RPMI7951 (cell line): ENCODE measurements at regions not wholly inside any gene's neighbourhood (a gene's known extent, or its start where the extent isn't known, plus 50 kb on each side); places are given as distances from the start of the nearest gene placed in this dataset.

ENCODE experiments used
- DNase-seq: peaks from one replicate; pipeline ENCODE4 v3.0.0-alpha.2; 2012; ENCODE audit warnings: low read depth

DNA sequence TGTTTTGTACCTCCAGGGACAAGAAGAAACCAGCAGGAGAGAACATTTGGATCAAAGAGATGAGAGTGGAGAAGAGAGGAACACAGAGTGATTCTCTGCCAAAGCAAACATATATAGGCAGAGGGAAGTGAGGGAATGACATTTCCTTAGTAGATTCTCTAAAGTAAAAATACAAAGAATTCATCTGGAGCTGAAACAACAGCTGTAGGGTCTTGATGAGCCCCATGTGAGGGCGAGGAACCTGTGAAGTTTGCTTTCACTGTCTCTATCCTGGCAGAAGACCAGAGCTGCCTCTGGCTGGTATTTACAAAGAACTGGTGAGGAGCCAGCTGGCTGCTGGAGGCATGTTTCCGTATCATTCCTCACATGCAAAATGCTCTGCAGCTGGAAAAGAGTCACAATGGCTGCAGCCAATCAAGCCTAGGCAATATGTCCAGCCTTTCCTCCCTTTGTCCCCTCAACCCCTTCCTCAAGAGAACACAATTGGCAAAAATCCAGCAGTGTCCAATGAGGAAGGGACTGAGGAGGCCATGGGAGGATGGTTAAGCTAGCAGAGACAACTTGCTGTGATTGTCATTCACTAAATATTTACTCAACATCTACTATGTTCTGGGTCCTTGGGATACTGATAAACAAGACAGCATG is 122.5 kb downstream of the PHLDA1 start:
- peak; percentile 91 for DNase-seq

DNA sequence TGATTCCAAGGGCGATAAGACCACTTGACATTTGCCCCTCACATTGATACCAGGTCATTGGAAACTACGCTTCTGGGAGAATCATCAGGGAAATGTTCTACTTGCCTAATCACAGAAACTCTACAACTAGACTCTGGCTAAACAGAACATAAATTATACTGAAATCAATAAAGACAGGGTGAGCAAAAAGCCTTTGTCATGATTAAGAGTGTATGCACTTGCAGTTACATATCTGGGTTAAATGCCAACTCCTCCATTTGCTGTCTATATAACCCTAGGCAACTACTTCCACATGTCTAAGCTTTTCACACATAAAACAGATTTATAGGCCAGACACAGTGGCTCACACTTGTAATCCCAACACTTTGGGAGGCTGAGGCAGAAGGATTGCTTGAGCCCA is 125.7 kb downstream of the PHLDA1 start:
- no peak for DNase-seq

DNA sequence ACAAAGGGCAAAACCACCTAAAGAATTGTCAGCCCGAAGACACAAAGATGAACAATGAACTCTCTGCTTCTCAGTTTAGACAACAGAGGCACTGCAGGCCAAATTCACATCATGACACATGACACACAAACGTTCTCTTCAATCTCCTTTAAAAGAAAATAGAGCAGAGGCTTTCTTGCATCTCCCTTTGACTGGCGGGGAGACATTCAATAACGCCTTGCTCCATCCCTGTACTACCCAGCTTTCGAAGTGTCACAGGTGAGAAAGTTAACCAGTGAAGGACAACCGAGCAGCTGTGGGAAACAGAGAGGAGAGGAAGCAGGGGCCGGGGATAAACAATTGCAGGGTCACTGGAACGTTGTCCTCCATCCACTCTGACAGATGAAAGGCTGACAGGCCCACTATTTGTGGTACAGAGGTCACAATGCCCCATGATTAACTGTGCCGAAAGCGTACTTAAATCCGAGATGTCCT is 130.8 kb downstream of the PHLDA1 start:
- no peak for DNase-seq

DNA sequence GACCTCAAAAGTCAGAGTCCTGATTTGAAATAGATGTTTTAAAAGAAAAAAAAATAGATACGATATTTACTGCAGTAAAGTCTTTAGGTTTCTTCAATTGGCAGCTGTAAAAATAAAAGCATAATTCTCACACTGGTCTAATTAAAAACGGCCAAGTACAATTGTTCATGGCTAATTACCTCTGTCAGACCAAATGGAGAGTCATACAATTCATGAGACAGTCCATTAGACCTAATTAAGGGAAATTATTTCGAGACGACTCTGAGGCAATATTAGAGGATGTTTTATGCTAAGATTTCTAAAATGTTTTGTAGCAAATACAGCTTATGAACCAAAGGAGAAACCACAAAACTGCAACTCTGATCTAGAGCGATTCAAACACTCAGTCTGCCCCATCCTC is 131.3 kb downstream of the PHLDA1 start:
- DNase-seq = no peak

DNA sequence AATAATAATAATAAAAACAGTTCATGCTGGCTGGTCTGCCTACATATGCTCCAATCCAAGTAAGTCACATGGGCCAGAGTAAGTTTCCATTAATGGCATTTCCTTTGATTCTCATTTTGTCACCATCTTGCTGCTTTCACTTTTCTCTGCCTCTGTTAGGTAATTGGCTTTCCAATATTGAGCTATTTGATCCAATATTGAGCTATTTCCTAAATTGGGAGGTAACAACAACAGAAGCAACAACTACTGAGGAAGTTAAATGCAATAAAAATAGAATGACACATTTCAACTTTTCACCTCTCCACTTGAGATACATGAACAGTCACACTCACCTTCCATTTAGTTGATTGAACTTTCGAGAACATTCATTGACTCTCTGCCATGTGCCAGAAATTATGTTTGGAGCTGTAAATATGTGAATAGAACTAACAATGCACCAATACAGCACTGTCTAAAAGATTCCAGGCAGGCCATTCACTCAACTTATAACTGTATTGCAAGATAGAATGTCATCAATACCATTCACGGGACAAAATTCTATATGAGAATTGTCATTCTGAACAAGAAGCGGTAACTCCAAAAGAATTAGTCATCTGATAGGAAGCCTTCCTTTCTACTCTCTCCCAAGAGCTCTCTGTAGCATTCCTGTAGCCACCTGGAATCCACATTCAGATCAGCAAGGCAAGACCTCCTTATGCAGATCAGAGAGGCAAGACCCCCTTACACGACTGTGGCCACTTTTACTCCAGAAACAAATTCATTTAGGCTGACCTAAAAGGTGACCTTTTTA is 136.4 kb downstream of the PHLDA1 start:
- no peak for DNase-seq

DNA sequence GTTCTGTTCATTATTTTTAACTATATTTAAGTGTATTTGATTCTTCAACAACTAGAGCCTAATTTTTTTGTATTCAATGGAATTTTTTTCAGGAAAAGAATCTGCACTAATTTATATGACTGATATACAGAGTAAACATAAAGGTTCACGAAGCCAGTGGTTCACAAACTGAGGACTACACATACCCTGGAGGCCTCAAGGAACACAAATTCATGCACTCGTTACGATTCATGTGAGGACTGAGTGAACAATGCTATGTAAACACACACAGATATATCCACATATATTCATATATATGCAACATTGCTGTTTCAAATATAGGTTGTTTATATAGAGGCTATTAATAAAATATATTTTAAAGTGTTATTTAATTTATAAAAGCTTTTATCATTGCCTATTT is 137.8 kb downstream of the PHLDA1 start:
- no peak for DNase-seq

DNA sequence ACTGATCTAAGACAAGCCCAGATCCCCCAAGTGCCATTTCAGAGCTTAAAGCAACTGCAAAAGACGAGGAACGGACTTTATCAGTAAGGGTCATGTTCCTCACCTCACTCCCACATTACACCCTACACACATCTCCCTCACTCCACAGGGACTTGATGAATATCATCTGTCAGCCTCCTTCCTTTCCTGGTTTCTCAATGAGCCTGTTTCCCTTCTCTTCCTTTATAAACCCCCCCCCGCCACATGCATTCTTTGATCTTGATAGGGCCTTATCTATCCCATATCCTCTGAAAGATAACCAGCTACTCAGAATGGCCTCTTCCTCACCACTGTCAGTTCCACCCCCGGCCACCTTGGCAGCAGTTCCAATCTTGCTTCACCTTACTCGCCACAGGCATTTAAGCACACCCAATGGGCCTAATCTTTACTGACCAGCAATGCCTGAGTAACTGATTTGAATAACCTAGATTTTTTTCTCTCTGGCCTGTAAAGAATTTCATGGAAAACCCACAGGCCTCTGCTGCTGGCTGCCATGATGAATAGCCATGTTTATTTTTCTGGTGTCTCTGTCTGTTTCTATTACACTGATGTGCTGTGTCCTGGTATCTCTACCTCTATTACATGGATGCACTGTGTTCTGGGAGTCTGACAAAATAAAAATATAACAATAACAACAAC is 138.7 kb downstream of the PHLDA1 start:
- DNase-seq = peak; percentile 86

DNA sequence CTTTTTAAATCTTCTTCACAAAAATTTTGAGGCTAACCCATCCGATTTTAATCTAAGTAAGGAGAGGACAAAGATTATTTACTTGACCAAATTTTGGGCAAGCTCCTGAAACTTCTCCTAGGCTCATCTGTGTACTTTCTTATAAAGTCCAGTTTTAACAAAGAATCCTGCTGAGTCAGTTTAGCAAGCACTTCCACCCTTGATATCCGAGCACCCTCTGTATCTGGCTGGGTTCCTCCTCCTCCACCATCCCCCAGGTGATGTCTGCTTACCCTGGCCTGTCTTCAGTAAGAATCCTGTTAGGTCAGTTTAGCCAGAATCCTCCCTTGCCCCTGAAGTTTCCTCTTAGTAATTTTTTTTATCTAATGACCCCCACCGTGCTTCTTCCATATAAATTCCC is 140.5 kb downstream of the PHLDA1 start:
- DNase-seq = no peak

DNA sequence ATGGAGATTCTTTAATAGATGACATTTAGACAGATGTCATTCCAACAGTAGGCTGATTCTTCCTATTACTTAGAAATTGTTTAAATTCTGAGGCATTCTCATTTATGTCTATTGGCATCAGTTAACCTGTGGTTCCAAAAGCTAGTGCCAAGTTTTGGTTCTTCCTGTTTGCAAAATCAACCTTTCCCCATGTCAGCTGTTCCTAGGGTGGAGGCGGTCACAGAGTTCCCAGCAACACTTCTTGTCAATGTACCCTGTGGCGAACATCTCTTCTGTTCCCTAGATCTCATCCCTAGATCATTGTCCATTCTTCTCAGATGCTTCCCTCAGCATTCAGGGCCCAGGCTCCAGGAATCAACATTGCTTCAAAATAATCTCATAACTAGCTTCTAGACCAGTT is 140.9 kb downstream of the PHLDA1 start:
- DNase-seq = peak; percentile 42

DNA sequence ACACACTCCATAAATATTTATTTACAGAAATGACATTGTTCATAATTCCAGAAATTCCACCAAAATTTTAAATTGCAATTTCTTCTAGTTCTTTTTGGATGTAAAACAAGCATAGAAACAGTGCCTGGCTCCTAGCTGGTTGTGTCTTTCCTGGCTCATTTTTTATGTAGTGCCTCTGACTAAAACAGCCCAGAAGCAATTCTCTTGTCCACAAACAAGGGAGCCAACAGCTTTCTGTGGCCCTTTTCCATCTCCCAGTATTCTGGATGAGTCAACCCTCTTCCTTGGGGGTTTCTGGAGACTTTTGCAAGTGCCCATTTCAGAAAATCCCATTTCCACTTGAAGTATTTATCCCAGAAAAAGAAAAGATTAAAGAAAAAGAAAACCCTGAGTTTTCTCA is 141.4 kb downstream of the PHLDA1 start:
- peak; percentile 82 for DNase-seq

DNA sequence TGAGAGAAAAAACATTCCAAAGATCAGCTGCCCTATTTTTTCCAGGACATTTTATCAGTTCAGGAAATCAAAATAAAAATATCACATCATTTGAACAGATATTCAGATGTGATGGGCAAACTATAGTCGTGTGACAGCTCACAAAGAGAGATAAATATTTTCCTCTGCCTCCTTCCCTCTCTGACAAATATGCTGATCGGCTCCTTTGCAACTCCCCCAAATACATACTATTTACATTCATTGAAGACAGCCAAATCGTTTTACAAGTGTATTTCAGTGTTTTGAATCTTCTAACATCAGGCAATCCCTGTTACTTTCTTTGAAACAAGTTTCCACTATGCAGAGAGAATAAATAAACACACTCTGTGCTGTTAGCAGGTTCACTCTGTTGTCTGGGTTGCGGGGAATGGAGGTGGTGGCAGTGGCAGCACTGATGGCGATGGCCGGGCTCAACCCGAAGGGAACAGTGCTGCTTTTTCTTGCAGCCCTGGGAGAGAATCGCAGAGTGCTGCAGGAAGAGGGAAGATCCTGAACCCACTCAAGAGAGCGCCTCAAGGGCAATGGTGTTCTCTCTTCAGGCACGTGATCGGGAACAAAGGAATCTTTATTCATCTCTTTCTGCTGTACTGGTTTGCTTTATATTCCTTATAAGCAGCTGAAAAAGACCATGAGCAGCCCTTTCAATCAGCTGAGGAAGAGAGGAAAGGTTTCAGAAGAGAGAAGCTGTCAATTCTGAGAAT is 142.5 kb downstream of the PHLDA1 start:
- DNase-seq = peak; percentile 78

DNA sequence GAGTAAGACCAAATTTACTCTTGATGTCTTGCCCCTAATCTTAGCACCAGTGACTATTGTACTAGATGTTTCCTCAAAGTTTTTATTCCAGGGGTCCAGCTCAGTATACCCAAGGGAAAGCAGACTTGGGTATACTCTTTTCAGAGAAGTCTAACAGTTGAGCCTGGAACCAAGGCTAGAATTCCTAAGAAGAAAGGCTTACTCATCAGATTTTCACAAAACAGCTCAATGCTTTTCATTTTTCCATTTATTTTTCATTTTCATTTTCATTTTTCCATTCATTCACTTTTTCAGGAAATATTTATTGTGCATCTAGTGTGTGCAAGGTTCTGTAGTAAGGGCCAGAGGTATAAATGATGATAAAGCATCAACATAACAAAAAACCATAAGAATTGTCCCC is 143.2 kb downstream of the PHLDA1 start:
- DNase-seq = no peak

DNA sequence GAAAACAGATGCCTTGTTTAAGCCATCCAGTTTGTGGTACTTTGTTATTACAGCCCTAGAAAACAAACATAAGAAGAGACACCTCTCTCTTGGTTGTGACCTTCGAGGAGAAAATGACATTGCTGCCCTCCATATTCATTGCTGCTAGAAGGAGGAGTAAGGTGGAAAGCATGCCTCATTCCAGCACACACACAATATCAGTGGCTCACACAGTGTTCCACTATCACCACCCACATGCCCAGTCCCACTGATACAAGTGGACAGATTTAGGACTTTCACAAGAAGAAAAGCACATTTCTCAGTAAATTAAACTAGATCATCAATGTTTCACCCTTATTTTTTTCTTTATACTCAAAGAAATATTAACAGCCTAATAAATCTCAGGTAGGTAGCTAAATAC is 143.6 kb downstream of the PHLDA1 start:
- DNase-seq = no peak

DNA sequence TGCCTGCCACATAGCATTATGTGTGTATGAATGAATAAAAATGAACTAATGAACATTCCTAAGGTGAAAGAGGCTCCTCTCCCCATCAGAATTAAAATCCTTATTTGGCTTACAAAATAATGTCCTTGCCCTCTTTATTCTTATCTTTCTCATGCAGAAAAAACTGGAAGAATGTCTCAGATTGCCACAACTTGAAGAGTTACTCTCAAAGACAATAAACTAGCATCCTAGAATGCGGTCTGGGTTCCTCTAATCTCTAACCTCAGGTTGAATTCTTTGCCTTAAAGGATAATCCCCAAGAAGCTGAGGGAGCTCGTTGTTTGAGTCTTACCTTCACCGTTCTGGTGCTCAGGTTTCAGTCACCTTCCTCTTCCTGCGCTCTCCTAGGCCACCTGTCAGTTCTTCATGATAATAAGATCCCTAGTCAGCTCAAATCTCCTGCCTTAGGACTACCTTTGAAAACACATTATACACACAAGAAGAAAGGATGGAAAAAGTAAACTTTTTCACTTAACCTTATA is 147.1 kb downstream of the PHLDA1 start:
- DNase-seq = no peak

DNA sequence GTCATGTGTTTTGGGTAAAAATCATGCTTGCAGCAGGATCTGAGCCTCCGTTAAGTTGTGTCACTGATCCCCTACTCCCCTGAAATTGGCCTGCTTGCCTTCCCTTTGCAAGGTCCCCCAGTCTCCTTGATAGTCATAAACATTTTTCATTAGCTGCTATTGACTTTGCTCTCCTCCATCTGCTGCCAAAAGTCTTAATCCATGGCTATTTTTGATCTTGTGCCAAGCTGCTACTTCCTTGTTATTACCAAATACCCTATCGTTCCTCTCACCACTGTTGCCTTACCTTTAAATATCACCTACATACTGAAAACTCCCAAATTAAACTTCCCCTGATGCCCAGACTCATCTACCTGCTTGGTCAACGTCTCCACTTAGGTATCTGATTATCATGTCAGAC is 148.3 kb downstream of the PHLDA1 start:
- no peak for DNase-seq

DNA sequence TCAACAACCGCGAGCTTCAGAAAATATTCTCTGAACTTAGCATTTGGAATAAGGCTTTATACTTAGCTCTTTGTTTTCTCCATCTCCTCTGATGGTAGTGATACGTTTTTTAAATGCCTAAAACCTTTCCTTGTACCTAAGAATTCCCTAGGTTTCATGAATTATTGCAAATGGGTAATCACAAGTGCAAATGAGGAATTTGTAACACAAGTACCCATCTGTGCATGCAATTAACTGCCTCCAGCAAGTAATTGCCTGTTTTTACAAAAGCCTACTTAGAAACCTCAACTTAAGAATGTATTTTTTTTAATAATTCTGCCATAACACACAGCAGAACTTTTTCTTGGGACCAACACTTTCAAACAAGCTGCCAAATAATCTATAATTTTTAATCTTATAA is 149.2 kb downstream of the PHLDA1 start:
- no peak for DNase-seq

DNA sequence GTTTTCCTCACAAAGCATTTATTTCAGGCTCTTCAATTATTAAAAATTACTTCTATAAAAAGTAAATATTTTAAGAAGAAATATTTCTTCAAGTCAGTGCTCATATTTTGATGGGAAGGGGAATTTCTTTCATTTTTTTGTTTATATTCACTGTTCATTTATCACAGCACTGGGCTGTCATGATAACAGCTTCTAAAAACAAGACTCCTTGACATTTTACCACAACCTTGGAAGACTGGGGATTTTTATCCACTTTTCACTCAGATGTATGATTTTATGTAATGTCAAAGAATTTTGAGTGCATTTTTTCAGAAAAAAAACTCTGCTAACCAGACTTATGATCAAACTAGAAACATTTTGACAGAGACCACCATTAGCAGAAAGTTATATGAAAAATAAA is 149.7 kb downstream of the PHLDA1 start:
- no peak for DNase-seq

DNA sequence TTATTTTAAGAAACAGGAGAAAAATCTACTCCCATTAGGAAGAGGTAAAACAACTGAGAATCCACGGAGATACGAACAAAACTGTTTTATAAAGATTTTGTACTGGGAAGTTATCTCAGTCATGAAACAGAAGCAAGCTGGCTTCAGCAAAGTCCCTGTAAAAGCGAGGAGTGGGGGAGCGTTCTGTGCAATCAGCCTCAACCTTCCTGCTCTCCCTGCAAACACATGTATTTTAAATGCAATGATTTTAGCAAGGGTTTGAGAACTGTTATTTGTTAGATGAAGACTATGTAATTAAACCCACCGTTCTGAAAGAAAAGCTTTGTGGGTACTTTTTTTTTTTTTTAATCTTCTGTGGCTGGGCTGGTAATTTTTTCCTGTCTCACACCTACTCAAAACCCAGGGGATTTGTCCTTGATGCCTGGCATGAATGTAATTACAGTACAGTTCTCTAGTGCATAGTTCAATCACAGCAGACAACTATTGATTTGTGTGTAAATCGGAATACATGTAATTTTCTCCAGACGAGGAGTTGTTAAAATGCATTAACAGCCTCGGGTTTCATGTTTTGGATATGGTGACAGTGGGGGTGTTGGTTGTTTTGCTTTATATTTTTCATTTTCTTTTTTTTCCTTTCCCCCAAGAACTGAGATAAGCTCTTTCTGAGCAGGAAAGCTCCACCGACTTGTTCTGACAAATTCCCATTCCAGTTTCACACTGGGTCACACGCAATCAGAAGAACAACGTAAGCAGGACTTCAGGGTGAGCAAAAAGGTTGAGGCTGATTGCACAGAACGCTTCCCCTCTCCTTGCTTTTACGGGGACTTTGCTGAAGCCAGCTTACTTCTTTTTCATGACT is 153.6 kb downstream of the PHLDA1 start:
- peak; percentile 67 for DNase-seq

DNA sequence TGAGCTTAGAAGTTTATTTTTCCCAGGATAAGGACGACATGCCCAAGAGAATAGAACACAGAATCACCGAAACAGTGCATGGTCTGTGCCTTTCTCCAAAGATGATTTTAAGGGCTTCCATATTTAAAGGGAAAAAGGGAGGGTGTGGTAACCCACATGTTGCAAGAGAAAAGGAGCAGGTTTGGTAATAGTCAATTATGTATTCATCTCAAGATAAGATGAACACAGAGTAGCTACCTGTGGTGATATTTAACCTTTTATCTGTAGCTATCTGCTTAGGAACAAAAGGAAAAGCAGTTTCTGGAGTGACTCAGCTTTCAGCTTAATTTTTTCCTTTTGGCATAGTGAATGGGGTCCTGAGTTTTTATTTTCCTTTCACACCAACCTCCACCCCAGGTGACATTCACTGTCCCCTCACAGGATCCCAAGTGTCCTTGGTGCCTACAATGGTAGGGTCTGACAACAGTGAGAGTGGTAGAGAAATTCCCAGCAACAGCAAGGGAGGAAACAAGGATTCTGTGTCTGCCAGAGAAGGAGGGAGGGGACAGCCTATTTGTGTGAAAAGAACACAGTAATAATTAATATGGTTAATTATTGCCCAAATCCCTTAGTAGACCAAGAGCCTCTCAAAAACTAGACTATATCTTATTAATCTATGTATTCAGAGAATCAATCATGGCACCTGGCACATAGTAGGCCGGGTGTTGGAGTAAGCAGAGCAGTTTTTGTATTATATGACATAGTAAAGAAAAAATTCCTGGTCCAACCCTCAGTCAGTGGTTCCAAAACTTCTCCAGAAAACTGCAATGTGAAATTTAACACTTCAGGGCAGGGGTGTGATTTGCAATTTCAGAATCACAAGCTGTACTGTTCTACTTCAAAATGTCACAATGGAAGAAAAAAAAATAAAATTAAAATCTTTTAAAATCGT is 154.5 kb downstream of the PHLDA1 start:
- DNase-seq = no peak

DNA sequence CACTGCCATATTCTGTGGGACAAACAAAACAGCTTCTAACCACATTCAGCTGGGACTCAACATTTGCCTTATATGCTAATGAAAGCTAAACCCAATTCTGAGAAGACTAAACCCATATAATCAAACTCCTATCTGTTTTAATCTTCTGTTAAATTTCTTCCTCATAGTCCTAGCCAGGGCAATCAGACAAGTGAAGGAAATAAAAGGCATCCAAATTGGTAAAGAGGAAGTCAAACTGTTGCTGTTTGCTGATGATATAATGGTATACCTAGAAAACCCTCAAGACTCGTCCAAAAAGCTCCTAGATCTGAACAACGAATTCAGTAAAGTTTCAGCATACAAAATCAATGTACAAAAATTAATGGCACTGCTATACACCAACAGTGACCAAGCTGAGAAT is 157.1 kb downstream of the PHLDA1 start:
- no peak for DNase-seq
